Mucosa of descending colon (tissue), 3 donors: ENCODE measurements at regions not wholly inside any gene's neighbourhood (a gene's known extent, or its start where the extent isn't known, plus 50 kb on each side); places are given as distances from the start of the nearest gene placed in this dataset.

Experiments
- ATAC-seq: fragments of 200-7000 bp; cut with Tn5 transposase; one replicate; pipeline ENCODE4 v1.9.1; 2020; ENCODE audit warnings: mild to moderate bottlenecking, moderate library complexity
- DNase-seq, 3 donors: peaks; one replicate each; pipeline ENCODE4 v3.0.0-alpha.2; 2020
- H3K36me3 ChIP-seq: fragments of 200-600 bp; one replicate; pipeline ENCODE4 v1.8.0; 2021; ENCODE audit warnings: low read depth, mild to moderate bottlenecking
- H3K4me1 ChIP-seq: fragments of 200-600 bp; one replicate; pipeline ENCODE4 v1.8.0; 2021; ENCODE audit warnings: low read depth, mild to moderate bottlenecking
- H3K4me3 ChIP-seq: fragments of 200-600 bp; one replicate; pipeline ENCODE4 v1.8.0; 2021; ENCODE audit warnings: mild to moderate bottlenecking
- H3K9me3 ChIP-seq: fragments of 200-600 bp; one replicate; pipeline ENCODE4 v1.8.0; 2021; ENCODE audit warnings: mild to moderate bottlenecking
- CTCF ChIP-seq: fragments of 200-600 bp; IDR thresholded peaks from one replicate; pipeline ENCODE4 v1.8.0; 2022; ENCODE audit warnings: antibody characterized with exemption, mild to moderate bottlenecking
- intact Hi-C, 2 donors: fragments of 100-400 bp; cut with DNase I in 1 of 2; cut with micrococcal nuclease in 1 of 2; formaldehyde crosslinking; loops; one replicate each; pipeline versions ENCODE4 v1.11.0 to v1.11.1; 2022; cut with DNase I, micrococcal nuclease
- donor health status: DM: no; HTN: no; CAD: no; lungs with moderate emphysema.
- donor health status: DM: no; HTN: no; CAD: no.
- donor health status: DM: no; HTN: yes; CAD: no.

GRCh38 chr2:18074476-18074875 lies 196.0 kb downstream of the KCNS3 start:
- no peak for DNase-seq
- Histone ChIP-seq H3K9me3 (no peaks in the 10 kb centered on the region), H3K4me3 (no peak overlapping the region), H3K4me1 (no peaks in the 10 kb centered on the region), H3K36me3 (no peaks in the 10 kb centered on the region)
- intact Hi-C loops, result no loop called here
- no peak for ATAC-seq
- TF ChIP-seq CTCF, result no peak

- no peak overlapping the region for H3K4me3 ChIP-seq
- no peak for TF ChIP-seq CTCF
- ATAC-seq (no peak), DNase-seq (no peak)
- H3K4me1 ChIP-seq, result no peaks in the 10 kb centered on the region
- H3K36me3 ChIP-seq, result no peaks in the 10 kb centered on the region
- no peaks in the 10 kb centered on the region for H3K9me3 ChIP-seq
- intact Hi-C loops, result no loop called here
Observed at GRCh38 chr2:18073601-18074000, 195.1 kb downstream of the KCNS3 start.

GRCh38 chr2:18067588-18068384 lies 189.3 kb downstream of the KCNS3 start:
- no peaks in the 10 kb centered on the region for H3K4me1 ChIP-seq
- no peak for ATAC-seq
- no peaks in the 10 kb centered on the region for H3K9me3 ChIP-seq
- H3K36me3 ChIP-seq, result no peaks in the 10 kb centered on the region
- no peak overlapping the region for H3K4me3 ChIP-seq
- DNase-seq, result no peak
- intact Hi-C loops, result no loop called here
- no peak for TF ChIP-seq CTCF

GRCh38 chr2:18066894-18067293 lies 188.4 kb downstream of the KCNS3 start:
- no peak for DNase-seq

GRCh38 chr2:18066066-18066465 lies 187.6 kb downstream of the KCNS3 start:
- no peak for TF ChIP-seq CTCF
- no peaks in the 10 kb centered on the region for H3K9me3 ChIP-seq
- intact Hi-C loops, result no loop called here
- H3K4me1 ChIP-seq, result no peaks in the 10 kb centered on the region
- H3K36me3 ChIP-seq, result no peaks in the 10 kb centered on the region
- no peak for DNase-seq
- ATAC-seq, result no peak
- H3K4me3 ChIP-seq, result no peak overlapping the region

More at GRCh38 chr2:18066894-18067293, 188.4 kb downstream of the KCNS3 start:
- Histone ChIP-seq H3K4me1 (no peaks in the 10 kb centered on the region), H3K9me3 (no peaks in the 10 kb centered on the region), H3K4me3 (no peak overlapping the region), H3K36me3 (no peaks in the 10 kb centered on the region)
- no peak for TF ChIP-seq CTCF
- intact Hi-C loops, result no loop called here
- ATAC-seq, result no peak
